GM23338 (cell line): ENCODE measurements at regions not wholly inside any gene's neighbourhood (a gene's known extent, or its start where the extent isn't known, plus 50 kb on each side); places are given as distances from the start of the nearest gene placed in this dataset.

ENCODE experiments used
- ATAC-seq: fragments of 200-7000 bp; cut with Tn5 transposase; 3 replicates; pipeline ENCODE4 v1.9.1; 2020
- DNase-seq: peaks from one replicate; pipeline ENCODE4 v3.0.0-alpha.2; 2015; ENCODE audit warnings: low spot score
- H2AFZ ChIP-seq: fragments of 200-600 bp; sonication (generic); 2 replicates; pipeline ENCODE4 v1.8.0; 2016; ENCODE audit warnings: antibody characterized with exemption, mild to moderate bottlenecking, moderate library complexity
- H3F3A ChIP-seq: fragments of 200-600 bp; sonication (generic); replicated peaks from 2 replicates; pipeline ENCODE4 v1.8.0; 2017; ENCODE audit warnings: antibody characterized with exemption, mixed run types, low read depth
- H3K27ac ChIP-seq: fragments of 200-600 bp; sonication (generic); 2 replicates; pipeline ENCODE4 v1.6.1; 2016; ENCODE audit warnings: low read depth
- H3K27me3 ChIP-seq: fragments of 200-600 bp; sonication (generic); 2 replicates; pipeline ENCODE4 v1.8.0; 2016; ENCODE audit warnings: mild to moderate bottlenecking, mixed run types, moderate library complexity; ENCODE audit not compliant: insufficient read depth
- H3K36me3 ChIP-seq: fragments of 200-600 bp; sonication (generic); 2 replicates; pipeline ENCODE4 v1.8.0; 2016; ENCODE audit warnings: mild to moderate bottlenecking; ENCODE audit not compliant: insufficient read depth
- H3K4me1 ChIP-seq: fragments of 200-600 bp; sonication (generic); 2 replicates; pipeline ENCODE4 v1.8.0; 2016; ENCODE audit warnings: mild to moderate bottlenecking, moderate library complexity; ENCODE audit not compliant: insufficient read depth
- H3K4me2 ChIP-seq: fragments of 200-600 bp; sonication (generic); 2 replicates; pipeline ENCODE4 v1.7.1; 2017; ENCODE audit warnings: mixed run types
- H3K4me3 ChIP-seq: fragments of 200-600 bp; sonication (generic); 2 replicates; pipeline ENCODE4 v1.6.1; 2016; ENCODE audit warnings: mixed run types
- H3K79me2 ChIP-seq: fragments of 200-600 bp; sonication (generic); replicated peaks from 2 replicates; pipeline ENCODE4 v1.8.0; 2017; ENCODE audit warnings: mild to moderate bottlenecking; ENCODE audit not compliant: insufficient read depth
- H3K9me2 ChIP-seq: fragments of 200-600 bp; sonication (generic); 2 replicates; pipeline ENCODE4 v1.8.0; 2017; ENCODE audit not compliant: insufficient read depth
- H4K20me1 ChIP-seq: fragments of 200-600 bp; sonication (generic); replicated peaks from 2 replicates; pipeline ENCODE4 v1.8.0; 2017; ENCODE audit warnings: mild to moderate bottlenecking; ENCODE audit not compliant: insufficient read depth
- H3K27ac Mint-ChIP-seq: 2 replicates; pipeline ENCODE4 v1.8.0; 2020; ENCODE audit warnings: inconsistent platforms, mild to moderate bottlenecking, moderate library complexity, mixed read lengths
- H3K27me3 Mint-ChIP-seq: 3 replicates; pipeline ENCODE4 v1.8.0; 2022; ENCODE audit warnings: low read depth, mild to moderate bottlenecking, moderate library complexity, mixed read lengths, inconsistent platforms; ENCODE audit not compliant: insufficient read depth, poor library complexity
- H3K36me3 Mint-ChIP-seq: 3 replicates; pipeline ENCODE4 v1.8.0; 2021; ENCODE audit warnings: low read depth, mild to moderate bottlenecking, inconsistent platforms, moderate library complexity, mixed read lengths
- H3K4me1 Mint-ChIP-seq: 3 replicates; pipeline ENCODE4 v1.8.0; 2020; ENCODE audit warnings: mild to moderate bottlenecking, inconsistent platforms, mixed read lengths
- H3K4me3 Mint-ChIP-seq: 3 replicates; pipeline ENCODE4 v1.8.0; 2021; ENCODE audit warnings: moderate library complexity, mild to moderate bottlenecking, inconsistent platforms, mixed read lengths
- H3K9me3 Mint-ChIP-seq: 3 replicates; pipeline ENCODE4 v1.8.0; 2020; ENCODE audit warnings: moderate library complexity, mild to moderate bottlenecking, inconsistent platforms, mixed read lengths
- CREB1 ChIP-seq: fragments of 250-450 bp; sonication (Bioruptor Pico); IDR thresholded peaks from 2 replicates; pipeline ENCODE4 v1.5.0; 2020; ENCODE audit warnings: low read depth, mild to moderate bottlenecking, moderate library complexity
- CTCF ChIP-seq, 2 experiments: fragments of 200-600 bp in 1 of 2; sonication (generic) in 1 of 2; conservative IDR thresholded peaks; 2 replicates each; pipeline versions ENCODE4 v1.5.1 to v1.6.1; 2016 to 2017; ENCODE audit warnings: antibody characterized with exemption in 2 of 2, low read depth in 2 of 2, mild to moderate bottlenecking in 2 of 2, moderate library complexity in 1 of 2
- EZH2 ChIP-seq: fragments of 200-600 bp; sonication (generic); IDR thresholded peaks from one replicate; pipeline ENCODE4 v1.8.0; 2017; ENCODE audit warnings: antibody characterized with exemption, mild to moderate bottlenecking, low read depth; ENCODE audit not compliant: unreplicated experiment
- EZH2phosphoT487 ChIP-seq: fragments of 200-600 bp; sonication (generic); IDR thresholded peaks from one replicate; pipeline ENCODE4 v1.8.1; 2018; ENCODE audit warnings: antibody characterized with exemption; ENCODE audit not compliant: unreplicated experiment
- JUNB ChIP-seq: IDR thresholded peaks from one replicate; pipeline ENCODE4 v1.6.1; 2016; ENCODE audit warnings: antibody characterized with exemption; ENCODE audit not compliant: unreplicated experiment
- NANOG ChIP-seq: IDR thresholded peaks from 2 replicates; pipeline ENCODE4 v1.6.1; 2016; ENCODE audit warnings: antibody characterized with exemption, borderline replicate concordance
- REST ChIP-seq: IDR thresholded peaks from one replicate; pipeline ENCODE4 v1.6.1; 2018; ENCODE audit warnings: antibody characterized with exemption; ENCODE audit not compliant: unreplicated experiment
- ZNF114 ChIP-seq: fragments of 250-450 bp; sonication (Bioruptor Pico); IDR thresholded peaks from 2 replicates; pipeline ENCODE4 v1.5.0; 2020; ENCODE audit warnings: mild to moderate bottlenecking, moderate library complexity

- TF ChIP-seq CTCF (conservative IDR thresholded peaks at IDR 0.05; ENCODE audit: low read depth in 2 of 2) (no peak), REST (no peak), JUNB (no peak), ZNF114 (CRISPR knock-in tag) (no peak), CREB1 (CRISPR knock-in tag) (no peak), EZH2phosphoT487 (no peak)
Observed at GRCh38 chr12:130224613-130225012, 62.3 kb downstream of the FZD10 start (continued).

GRCh38 chr12:130225347-130225746 is 63.1 kb downstream of the FZD10 start:
- Histone ChIP-seq H4K20me1 (no peaks in the 10 kb centered on the region), H3K4me2 (no peak overlapping the region), H3K27me3 (peaks cover 40% of the 10 kb centered on the region), H3K4me1 (peaks cover 10% of the 10 kb centered on the region; the same call in 1 of the 2 replicates), H3K79me2 (no peaks in the 10 kb centered on the region), H3K9me2 (no peaks in the 10 kb centered on the region), H3F3A (no peaks in the 10 kb centered on the region), H3K4me3 (no peak overlapping the region), H3K27ac (no peak overlapping the region), H3K36me3 (no peaks in the 10 kb centered on the region), H2AFZ (no peak overlapping the region)
- no peaks in the 10 kb centered on the region; the same call in 2 of the 3 replicates for H3K4me1 Mint-ChIP-seq
- peaks cover 42% of the 10 kb centered on the region for H3K36me3 Mint-ChIP-seq
- H3K27me3 Mint-ChIP-seq: peaks cover 4% of the 10 kb centered on the region
- DNase-seq (no peak), ATAC-seq (no peak)
- no peaks in the 10 kb centered on the region; the same call in 1 of the 3 replicates for H3K9me3 Mint-ChIP-seq
- H3K4me3 Mint-ChIP-seq: no peak overlapping the region
- H3K27ac Mint-ChIP-seq: no peak overlapping the region
- TF ChIP-seq EZH2phosphoT487 (no peak), REST (no peak), ZNF114 (CRISPR knock-in tag) (no peak), EZH2 (no peak), JUNB (no peak), NANOG (no peak)
